ENCODE measurements at regions not wholly inside any gene's neighbourhood (a gene's known extent, or its start where the extent isn't known, plus 50 kb on each side); places are given as distances from the start of the nearest gene placed in this dataset.

DNA sequence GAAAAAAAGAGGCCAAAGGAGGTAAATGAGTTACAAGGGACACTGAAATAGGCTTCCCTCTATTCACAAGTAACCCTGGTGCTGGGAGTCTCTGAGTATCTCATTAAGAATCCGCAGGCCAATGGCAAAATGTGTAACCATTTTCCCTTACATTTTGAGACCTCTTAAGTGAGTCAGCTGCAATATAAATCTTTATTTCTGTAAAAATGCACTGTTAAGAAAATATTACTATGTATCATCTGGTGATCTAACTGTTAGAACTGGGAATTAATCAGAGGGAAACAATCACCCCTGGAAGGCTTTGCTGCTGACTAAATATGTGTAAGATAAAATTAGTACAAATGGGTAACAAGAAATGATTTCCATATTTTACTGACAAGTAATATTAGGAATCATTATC, 483.1 kb upstream of the CHST9 start:
- TF ChIP-seq YY1 (IDR thresholded peaks at IDR 0.05; ENCODE audit: insufficient read depth, insufficient read length) = no peak
- no peak for TF ChIP-seq ZNF274 (IDR thresholded peaks at IDR 0.05; ENCODE audit: low read depth, low read length)
